ENCODE measurements at regions not wholly inside any gene's neighbourhood (a gene's known extent, or its start where the extent isn't known, plus 50 kb on each side); places are given as distances from the start of the nearest gene placed in this dataset.

- POLR2A ChIA-PET = no interaction called here
- no peak for TF ChIP-seq CTCF (IDR thresholded peaks at IDR 0.05; ENCODE audit: control extremely low read depth, extremely low read depth, low read depth, missing control alignments)
- CTCF ChIA-PET = no interaction called here
- no peak for DNase-seq (ENCODE audit: extremely low spot score)
Measured at GRCh38 chr3:80063535-80063934, 295.7 kb upstream of the ROBO1 start.

- CTCF ChIA-PET = no interaction called here
- TF ChIP-seq CTCF (IDR thresholded peaks at IDR 0.05; ENCODE audit: control extremely low read depth, extremely low read depth, low read depth, missing control alignments) = no peak
- POLR2A ChIA-PET = no interaction called here
- DNase-seq (ENCODE audit: extremely low spot score) = no peak
Measured at GRCh38 chr3:80060664-80061063, 292.9 kb upstream of the ROBO1 start.

- ChIA-PET CTCF (no interaction called here), POLR2A (no interaction called here)
- no peak for DNase-seq (ENCODE audit: extremely low spot score)
- no peak for TF ChIP-seq CTCF (IDR thresholded peaks at IDR 0.05; ENCODE audit: control extremely low read depth, extremely low read depth, low read depth, missing control alignments)
Measured at GRCh38 chr3:80055306-80055705, 287.5 kb upstream of the ROBO1 start.

- no peak for TF ChIP-seq CTCF (IDR thresholded peaks at IDR 0.05; ENCODE audit: control extremely low read depth, extremely low read depth, low read depth, missing control alignments)
- ChIA-PET POLR2A (no interaction called here), CTCF (no interaction called here)
- DNase-seq (ENCODE audit: extremely low spot score) = no peak
Measured at GRCh38 chr3:80052271-80052670, 284.5 kb upstream of the ROBO1 start.

- ChIA-PET CTCF (no interaction called here), POLR2A (no interaction called here)
- DNase-seq (ENCODE audit: extremely low spot score) = no peak
- TF ChIP-seq CTCF (IDR thresholded peaks at IDR 0.05; ENCODE audit: control extremely low read depth, extremely low read depth, low read depth, missing control alignments) = no peak
Measured at GRCh38 chr3:80051602-80051962, 283.8 kb upstream of the ROBO1 start.

- no peak for DNase-seq (ENCODE audit: extremely low spot score)
- POLR2A ChIA-PET = no interaction called here
- no peak for TF ChIP-seq CTCF (IDR thresholded peaks at IDR 0.05; ENCODE audit: control extremely low read depth, extremely low read depth, low read depth, missing control alignments)
- CTCF ChIA-PET = no interaction called here
Measured at GRCh38 chr3:80050826-80051601, 283.2 kb upstream of the ROBO1 start.
